SK-N-SH treated with all-trans-retinoic acid at 6 μM for 48 hours (cell line): ENCODE measurements at regions not wholly inside any gene's neighbourhood (a gene's known extent, or its start where the extent isn't known, plus 50 kb on each side); places are given as distances from the start of the nearest gene placed in this dataset.

ENCODE experiments used
- ATAC-seq: fragments of 200-7000 bp; cut with Tn5 transposase; 3 replicates; pipeline ENCODE4 v1.9.1; 2020; ENCODE audit warnings: mild to moderate bottlenecking, moderate library complexity
- ARNTL ChIP-seq: fragments of 450-650 bp; formaldehyde crosslinking; IDR thresholded peaks from 2 replicates; pipeline ENCODE4 v1.5.0; 2020; ENCODE audit warnings: low read depth, mild to moderate bottlenecking, moderate library complexity, borderline replicate concordance
- BACH2 ChIP-seq: fragments of 250-450 bp; sonication (Bioruptor Pico); IDR thresholded peaks from 2 replicates; pipeline ENCODE4 v1.9.0; 2021; ENCODE audit warnings: mild to moderate bottlenecking, borderline replicate concordance
- CSDC2 ChIP-seq: fragments of 250-450 bp; sonication (Bioruptor Pico); IDR thresholded peaks from 2 replicates; pipeline ENCODE4 v1.5.0; 2020; ENCODE audit warnings: mild to moderate bottlenecking, moderate library complexity
- CSRNP3 ChIP-seq: fragments of 250-450 bp; sonication (Bioruptor Pico); IDR thresholded peaks from 2 replicates; pipeline ENCODE4 v1.5.1; 2021; ENCODE audit warnings: mild to moderate bottlenecking, moderate library complexity
- GLIS3 ChIP-seq: fragments of 250-450 bp; sonication (Bioruptor Pico); IDR thresholded peaks from 2 replicates; pipeline ENCODE4 v1.5.0; 2020; ENCODE audit warnings: mild to moderate bottlenecking, moderate library complexity
- ISL1 ChIP-seq: fragments of 250-450 bp; sonication (Bioruptor Pico); IDR thresholded peaks from 2 replicates; pipeline ENCODE4 v2.1.2; 2022; ENCODE audit warnings: mild to moderate bottlenecking, moderate library complexity
- OSR1 ChIP-seq: fragments of 250-450 bp; sonication (Bioruptor Pico); IDR thresholded peaks from 2 replicates; pipeline ENCODE4 v1.8.0; 2022; ENCODE audit warnings: moderate library complexity, mild to moderate bottlenecking, inconsistent platforms
- POU6F1 ChIP-seq: fragments of 250-450 bp; sonication (Bioruptor Pico); IDR thresholded peaks from 2 replicates; pipeline ENCODE4 v1.8.0; 2021; ENCODE audit warnings: low read depth, mild to moderate bottlenecking, moderate library complexity, borderline replicate concordance
- PPARA ChIP-seq: fragments of 250-450 bp; sonication (Bioruptor Pico); IDR thresholded peaks from 2 replicates; pipeline ENCODE4 v1.5.0; 2020; ENCODE audit warnings: mild to moderate bottlenecking, borderline replicate concordance
- SNAI2 ChIP-seq: fragments of 250-450 bp; sonication (Bioruptor Pico); IDR thresholded peaks from 2 replicates; pipeline ENCODE4 v1.5.0; 2020; ENCODE audit warnings: mild to moderate bottlenecking, moderate library complexity
- TOX ChIP-seq: fragments of 250-450 bp; sonication (Bioruptor Pico); IDR thresholded peaks from 2 replicates; pipeline ENCODE4 v1.8.0; 2021; ENCODE audit warnings: mild to moderate bottlenecking, moderate library complexity, borderline replicate concordance
- TSHZ2 ChIP-seq: fragments of 250-450 bp; sonication (Bioruptor Pico); IDR thresholded peaks from 2 replicates; pipeline ENCODE4 v1.5.0; 2020; ENCODE audit warnings: mild to moderate bottlenecking, moderate library complexity
- ZC3H10 ChIP-seq: fragments of 250-450 bp; sonication (Bioruptor Pico); IDR thresholded peaks from 2 replicates; pipeline ENCODE4 v1.5.1; 2021; ENCODE audit warnings: mild to moderate bottlenecking, moderate library complexity
- ZFP3 ChIP-seq: fragments of 250-450 bp; sonication (Bioruptor Pico); IDR thresholded peaks from 2 replicates; pipeline ENCODE4 v1.5.0; 2020; ENCODE audit warnings: mild to moderate bottlenecking, moderate library complexity
- ZFP30 ChIP-seq: fragments of 450-650 bp; formaldehyde crosslinking; IDR thresholded peaks from 2 replicates; pipeline ENCODE4 v1.5.0; 2022; ENCODE audit warnings: mild to moderate bottlenecking, moderate library complexity
- ZNF565 ChIP-seq: fragments of 450-650 bp; formaldehyde crosslinking; conservative IDR thresholded peaks from 2 replicates; pipeline ENCODE4 v1.5.0; 2020; ENCODE audit warnings: low read depth, mild to moderate bottlenecking, moderate library complexity
- ZNF70 ChIP-seq: fragments of 450-650 bp; formaldehyde crosslinking; IDR thresholded peaks from 2 replicates; pipeline ENCODE4 v1.5.0; 2020; ENCODE audit warnings: mild to moderate bottlenecking, moderate library complexity
- ZNF8 ChIP-seq: fragments of 450-650 bp; formaldehyde crosslinking; IDR thresholded peaks from 2 replicates; pipeline ENCODE4 v1.5.0; 2020; ENCODE audit warnings: mild to moderate bottlenecking, moderate library complexity

GRCh38 chr11:64489831-64490441 lies 65.8 kb upstream of the SLC22A11 start:
- peak; percentile 90 for ATAC-seq
- no peak for TF ChIP-seq ZNF565 (CRISPR knock-in tag)
- TF ChIP-seq ZNF8 (CRISPR knock-in tag), result no peak
- no peak for TF ChIP-seq ZFP30 (CRISPR knock-in tag)
- no peak for TF ChIP-seq TSHZ2 (CRISPR knock-in tag)

GRCh38 chr11:64490562-64491216 lies 65.1 kb upstream of the SLC22A11 start:
- no peak; the same call in 2 of the 3 replicates for ATAC-seq
- TF ChIP-seq TSHZ2 (CRISPR knock-in tag), result no peak

- TF ChIP-seq TSHZ2 (CRISPR knock-in tag) (no peak), ISL1 (no peak), BACH2 (CRISPR knock-in tag) (no peak), TOX (CRISPR knock-in tag) (no peak), PPARA (CRISPR knock-in tag) (no peak), GLIS3 (CRISPR knock-in tag) (no peak), ARNTL (CRISPR knock-in tag) (no peak), OSR1 (CRISPR knock-in tag) (no peak), ZC3H10 (CRISPR knock-in tag) (no peak), CSDC2 (CRISPR knock-in tag) (no peak), CSRNP3 (no peak), SNAI2 (no peak), ZNF70 (CRISPR knock-in tag) (no peak), ZFP30 (CRISPR knock-in tag) (no peak), POU6F1 (no peak), ZNF8 (CRISPR knock-in tag) (no peak), ZFP3 (no peak)
- no peak for ATAC-seq
These were observed 63.2 kb upstream of the SLC22A11 start for GRCh38 chr11:64492561-64492960.
